NB4 (cell line): ENCODE measurements at regions not wholly inside any gene's neighbourhood (a gene's known extent, or its start where the extent isn't known, plus 50 kb on each side); places are given as distances from the start of the nearest gene placed in this dataset.

Source experiments
- MYC ChIP-seq: IDR thresholded peaks from 2 replicates; pipeline ENCODE4 v1.6.1; 2011; ENCODE audit warnings: low read depth, low read length
- POLR2A ChIP-seq: IDR thresholded peaks from 2 replicates; pipeline ENCODE4 v1.6.1; 2011; ENCODE audit warnings: mild to moderate bottlenecking; ENCODE audit not compliant: insufficient read length; ENCODE audit errors: extremely low read depth
- TF ChIP-seq, protein P1 (sequence below): IDR thresholded peaks from one replicate; pipeline ENCODE4 v1.5.1; 2012; ENCODE audit warnings: low read depth, low read length
- TF ChIP-seq, protein P2 (sequence below): IDR thresholded peaks from 2 replicates; pipeline ENCODE4 v1.6.1; 2011; ENCODE audit warnings: low read depth, low read length

DNA sequence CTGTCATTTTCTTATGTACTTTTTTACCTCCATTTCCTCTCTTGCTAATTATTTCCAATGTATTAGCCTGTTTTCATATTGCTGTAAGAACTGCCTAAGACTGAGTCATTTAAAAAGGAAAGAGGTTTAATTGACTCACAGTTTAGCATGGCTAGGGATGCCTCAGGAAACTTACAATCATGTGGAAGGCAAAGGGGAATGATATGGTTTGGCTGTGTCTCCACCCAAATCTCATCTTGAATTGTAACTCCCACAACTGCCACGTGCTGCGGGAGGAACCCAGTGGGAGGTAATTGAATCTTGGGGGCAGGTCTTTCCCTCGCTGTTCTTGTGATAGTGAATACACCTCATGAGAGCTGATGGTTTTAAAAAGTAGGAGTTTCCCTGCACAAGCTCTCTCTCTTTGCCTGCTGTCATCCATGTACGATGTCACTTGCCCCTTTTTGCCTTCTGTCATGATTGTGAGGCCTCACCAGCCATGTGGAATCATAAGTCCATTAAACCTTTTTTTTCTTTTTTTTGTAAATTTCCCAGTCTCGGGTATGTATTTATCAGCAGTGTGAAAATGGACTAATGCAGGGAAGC is 870.0 kb upstream of the INTU start:
- TF ChIP-seq POLR2A (no peak), MYC (no peak)
- TF ChIP-seq, protein P1, sequence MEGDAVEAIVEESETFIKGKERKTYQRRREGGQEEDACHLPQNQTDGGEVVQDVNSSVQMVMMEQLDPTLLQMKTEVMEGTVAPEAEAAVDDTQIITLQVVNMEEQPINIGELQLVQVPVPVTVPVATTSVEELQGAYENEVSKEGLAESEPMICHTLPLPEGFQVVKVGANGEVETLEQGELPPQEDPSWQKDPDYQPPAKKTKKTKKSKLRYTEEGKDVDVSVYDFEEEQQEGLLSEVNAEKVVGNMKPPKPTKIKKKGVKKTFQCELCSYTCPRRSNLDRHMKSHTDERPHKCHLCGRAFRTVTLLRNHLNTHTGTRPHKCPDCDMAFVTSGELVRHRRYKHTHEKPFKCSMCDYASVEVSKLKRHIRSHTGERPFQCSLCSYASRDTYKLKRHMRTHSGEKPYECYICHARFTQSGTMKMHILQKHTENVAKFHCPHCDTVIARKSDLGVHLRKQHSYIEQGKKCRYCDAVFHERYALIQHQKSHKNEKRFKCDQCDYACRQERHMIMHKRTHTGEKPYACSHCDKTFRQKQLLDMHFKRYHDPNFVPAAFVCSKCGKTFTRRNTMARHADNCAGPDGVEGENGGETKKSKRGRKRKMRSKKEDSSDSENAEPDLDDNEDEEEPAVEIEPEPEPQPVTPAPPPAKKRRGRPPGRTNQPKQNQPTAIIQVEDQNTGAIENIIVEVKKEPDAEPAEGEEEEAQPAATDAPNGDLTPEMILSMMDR = no peak
- TF ChIP-seq, protein P2, sequence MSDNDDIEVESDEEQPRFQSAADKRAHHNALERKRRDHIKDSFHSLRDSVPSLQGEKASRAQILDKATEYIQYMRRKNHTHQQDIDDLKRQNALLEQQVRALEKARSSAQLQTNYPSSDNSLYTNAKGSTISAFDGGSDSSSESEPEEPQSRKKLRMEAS = no peak
